ENCODE measurements at regions not wholly inside any gene's neighbourhood (a gene's known extent, or its start where the extent isn't known, plus 50 kb on each side); places are given as distances from the start of the nearest gene placed in this dataset.

DNA sequence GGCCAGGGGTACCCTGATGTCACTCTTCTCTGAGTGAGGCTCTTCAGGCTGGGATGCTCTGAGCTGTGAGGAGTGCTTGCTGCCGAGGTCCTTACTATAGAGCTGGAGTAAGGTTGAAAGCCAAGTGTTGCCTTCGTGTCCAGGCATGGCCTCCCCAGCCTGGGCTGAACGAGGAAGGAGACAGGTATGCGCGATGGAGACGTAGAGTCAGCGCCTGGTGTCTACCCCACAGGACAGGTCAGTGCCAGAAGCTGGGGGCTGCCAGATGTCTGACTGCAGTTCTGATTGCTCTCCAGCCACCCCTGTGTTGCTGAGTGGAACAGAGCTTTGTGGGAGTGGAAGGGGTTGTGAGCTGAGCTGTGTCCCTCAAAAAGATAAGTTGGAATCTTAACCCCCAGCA is 135.8 kb upstream of the AJAP1 start:
- 91 to 99% methylated on average over 7 of the region's 7 CpGs for WGBS, 2 donors
- intact Hi-C loops (cut with DNase I; ENCODE audit: low total_unique reads): no loop called here
- TF ChIP-seq, protein P1, sequence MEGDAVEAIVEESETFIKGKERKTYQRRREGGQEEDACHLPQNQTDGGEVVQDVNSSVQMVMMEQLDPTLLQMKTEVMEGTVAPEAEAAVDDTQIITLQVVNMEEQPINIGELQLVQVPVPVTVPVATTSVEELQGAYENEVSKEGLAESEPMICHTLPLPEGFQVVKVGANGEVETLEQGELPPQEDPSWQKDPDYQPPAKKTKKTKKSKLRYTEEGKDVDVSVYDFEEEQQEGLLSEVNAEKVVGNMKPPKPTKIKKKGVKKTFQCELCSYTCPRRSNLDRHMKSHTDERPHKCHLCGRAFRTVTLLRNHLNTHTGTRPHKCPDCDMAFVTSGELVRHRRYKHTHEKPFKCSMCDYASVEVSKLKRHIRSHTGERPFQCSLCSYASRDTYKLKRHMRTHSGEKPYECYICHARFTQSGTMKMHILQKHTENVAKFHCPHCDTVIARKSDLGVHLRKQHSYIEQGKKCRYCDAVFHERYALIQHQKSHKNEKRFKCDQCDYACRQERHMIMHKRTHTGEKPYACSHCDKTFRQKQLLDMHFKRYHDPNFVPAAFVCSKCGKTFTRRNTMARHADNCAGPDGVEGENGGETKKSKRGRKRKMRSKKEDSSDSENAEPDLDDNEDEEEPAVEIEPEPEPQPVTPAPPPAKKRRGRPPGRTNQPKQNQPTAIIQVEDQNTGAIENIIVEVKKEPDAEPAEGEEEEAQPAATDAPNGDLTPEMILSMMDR (IDR thresholded peaks at IDR 0.05): no peak
- TF ChIP-seq POLR2A (IDR thresholded peaks at IDR 0.05): no peak

DNA sequence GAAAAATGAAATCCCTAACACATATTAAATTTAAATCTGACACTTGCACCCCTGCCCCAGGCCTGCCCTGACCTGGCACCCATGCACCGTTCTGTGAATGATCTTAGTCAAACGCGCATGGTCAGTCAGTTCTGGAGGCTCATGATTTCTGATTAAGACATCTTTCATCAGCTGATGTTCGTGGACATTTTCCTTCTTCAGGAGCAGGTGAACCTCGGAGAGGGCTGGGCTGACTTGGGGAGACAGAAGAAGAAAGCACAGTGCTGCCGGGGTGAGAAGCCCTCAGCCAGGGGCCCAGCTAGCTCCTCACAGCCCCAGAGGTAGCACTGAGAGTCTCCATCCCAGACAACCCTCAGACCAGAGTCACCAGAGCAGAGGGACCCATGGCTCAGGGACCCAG is 134.5 kb upstream of the AJAP1 start:
- TF ChIP-seq, protein P1 (IDR thresholded peaks at IDR 0.05): no peak
- TF ChIP-seq POLR2A (IDR thresholded peaks at IDR 0.05): no peak
- Histone ChIP-seq H3K36me3 (ENCODE audit: low read depth, missing control alignments) (no peaks in the 10 kb centered on the region), H3K9me3 (no peaks in the 10 kb centered on the region), H3K4me3 (no peak overlapping the region), H3K27me3 (no peaks in the 10 kb centered on the region), H3K27ac (no peak overlapping the region), H3K4me1 (no peaks in the 10 kb centered on the region)
- 94 to 95% methylated on average over 6 of the region's 6 CpGs for WGBS, 2 donors
- no peak for DNase-seq
- intact Hi-C loops (cut with DNase I; ENCODE audit: low total_unique reads): no loop called here

More for the DNA sequence above, 135.8 kb upstream of the AJAP1 start:
- no peak overlapping the region for H3K27ac ChIP-seq
- no peaks in the 10 kb centered on the region for H3K36me3 ChIP-seq (ENCODE audit: low read depth, missing control alignments)
- no peaks in the 10 kb centered on the region for H3K9me3 ChIP-seq
- no peak overlapping the region for H3K4me3 ChIP-seq
- H3K4me1 ChIP-seq: no peaks in the 10 kb centered on the region
- no peaks in the 10 kb centered on the region for H3K27me3 ChIP-seq
- no peak for DNase-seq

DNA sequence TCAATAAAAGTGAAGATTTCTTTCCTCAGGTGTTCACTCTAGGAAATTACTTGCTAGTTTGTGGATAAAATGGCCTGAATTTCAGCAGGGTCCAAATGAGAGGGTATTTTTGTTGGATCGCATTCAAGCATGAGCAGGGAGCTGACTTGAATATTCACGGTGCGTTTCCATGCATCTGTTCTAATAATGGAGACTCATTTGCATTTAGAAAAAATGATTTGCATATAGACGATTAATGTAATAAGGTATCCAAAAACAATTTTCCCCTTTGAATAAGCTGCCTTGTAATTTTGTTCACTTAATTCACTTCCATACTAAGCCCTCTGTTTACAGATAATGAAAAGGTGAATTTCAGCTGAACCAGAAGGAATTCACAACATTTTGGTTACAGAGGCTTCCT is 130.9 kb upstream of the AJAP1 start:
- WGBS, 2 donors: 72 to 76% methylated on average over 4 of the region's 4 CpGs
- intact Hi-C loops (cut with DNase I; ENCODE audit: low total_unique reads): no loop called here
- Histone ChIP-seq H3K27me3 (no peaks in the 10 kb centered on the region), H3K36me3 (ENCODE audit: low read depth, missing control alignments) (no peaks in the 10 kb centered on the region), H3K27ac (no peak overlapping the region), H3K4me3 (no peak overlapping the region), H3K9me3 (no peaks in the 10 kb centered on the region), H3K4me1 (no peaks in the 10 kb centered on the region)
- TF ChIP-seq, protein P1 (IDR thresholded peaks at IDR 0.05): no peak
- TF ChIP-seq POLR2A (IDR thresholded peaks at IDR 0.05): no peak
- DNase-seq: no peak

DNA sequence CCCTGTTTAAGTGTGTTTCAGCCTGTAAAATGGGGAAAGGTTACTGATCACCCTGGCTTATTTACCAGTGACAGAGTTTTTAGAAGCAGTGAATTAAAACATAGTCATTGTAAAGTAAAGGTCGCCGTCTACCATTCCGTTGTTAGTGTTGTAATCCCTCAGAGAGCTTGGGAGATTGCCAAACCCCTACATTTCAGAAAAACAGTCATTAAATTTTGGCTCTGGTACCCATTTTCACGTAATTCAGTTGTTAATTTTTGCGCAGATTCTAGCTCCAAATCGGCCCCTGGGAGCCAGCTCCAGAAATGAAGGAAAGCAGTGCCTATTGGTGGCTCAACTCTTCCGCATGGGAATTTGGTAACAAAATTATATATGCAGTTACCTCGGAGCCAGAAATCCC is 127.7 kb upstream of the AJAP1 start:
- intact Hi-C loops (cut with DNase I; ENCODE audit: low total_unique reads): no loop called here
- H3K27me3 ChIP-seq: no peaks in the 10 kb centered on the region
- TF ChIP-seq, protein P1 (IDR thresholded peaks at IDR 0.05): no peak
- no peak for TF ChIP-seq POLR2A (IDR thresholded peaks at IDR 0.05)
- H3K4me3 ChIP-seq: no peak overlapping the region
- H3K27ac ChIP-seq: no peak overlapping the region
- no peak for DNase-seq
- H3K4me1 ChIP-seq: no peaks in the 10 kb centered on the region
- no peaks in the 10 kb centered on the region for H3K9me3 ChIP-seq
- no peaks in the 10 kb centered on the region for H3K36me3 ChIP-seq (ENCODE audit: low read depth, missing control alignments)
- 78 to 80% methylated on average over 8 of the region's 8 CpGs for WGBS, 2 donors

DNA sequence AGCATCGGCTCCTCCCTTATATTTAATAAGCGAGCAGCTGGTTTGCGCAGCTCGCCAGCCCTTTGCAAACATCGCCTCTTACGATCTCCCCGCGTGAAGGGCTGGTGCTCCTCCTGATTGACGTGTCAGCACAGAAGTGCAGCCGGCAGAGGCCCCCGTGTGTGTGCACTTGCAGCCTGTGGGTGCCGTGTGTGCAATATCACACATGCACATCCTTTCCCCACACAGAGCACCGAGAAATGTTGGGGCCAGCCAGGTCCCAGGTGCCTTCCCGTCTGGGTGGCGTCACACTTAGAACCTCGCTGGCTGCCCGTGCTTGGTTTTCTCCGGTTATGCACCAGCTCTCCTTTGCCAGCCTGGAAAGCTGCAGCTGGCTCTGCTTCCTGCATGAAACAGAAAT is 126.6 kb upstream of the AJAP1 start:
- intact Hi-C loops (cut with DNase I; ENCODE audit: low total_unique reads): no loop called here
- Histone ChIP-seq H3K27me3 (no peaks in the 10 kb centered on the region), H3K4me3 (no peak overlapping the region), H3K9me3 (no peaks in the 10 kb centered on the region), H3K27ac (no peak overlapping the region), H3K4me1 (no peaks in the 10 kb centered on the region), H3K36me3 (ENCODE audit: low read depth, missing control alignments) (no peaks in the 10 kb centered on the region)
- WGBS, 2 donors: 57 to 75% methylated on average over 8 to 18 of the region's 18 CpGs
- no peak for TF ChIP-seq POLR2A (IDR thresholded peaks at IDR 0.05)
- TF ChIP-seq, protein P1 (IDR thresholded peaks at IDR 0.05): no peak
- DNase-seq: no peak
